Umbilical cord (tissue), 1 donor: ENCODE measurements at regions not wholly inside any gene's neighbourhood (a gene's known extent, or its start where the extent isn't known, plus 50 kb on each side); places are given as distances from the start of the nearest gene placed in this dataset.
A peak's percentile ranks its signal among the peaks of the same experiment; 100 is the strongest.
"Not testable (repeated sequence)": the region's sequence is repeated elsewhere in the genome, so short reads cannot be mapped to it uniquely, and the experiment has no call there.

Experiments
- DNase-seq: peaks from one replicate; pipeline ENCODE4 v3.0.0-alpha.2; 2015; ENCODE audit warnings: low spot score

GRCh38 chr12:20040184-20040583, 328.2 kb upstream of the PDE3A start:
- DNase-seq, result no peak

- DNase-seq, result peak; percentile 56
These were observed 327.5 kb upstream of the PDE3A start for GRCh38 chr12:20040831-20041230.

GRCh38 chr12:20044351-20044750, 324.0 kb upstream of the PDE3A start:
- peak; percentile 80 for DNase-seq

GRCh38 chr12:20044846-20045245, 323.5 kb upstream of the PDE3A start:
- DNase-seq, result peak; percentile 80

GRCh38 chr12:20047901-20048300, 320.4 kb upstream of the PDE3A start:
- no peak for DNase-seq

- no peak for DNase-seq
These were observed 318.1 kb upstream of the PDE3A start for GRCh38 chr12:20050221-20050620.

GRCh38 chr12:20053782-20054181, 314.6 kb upstream of the PDE3A start:
- no peak for DNase-seq

- DNase-seq, result no peak
These were observed 312.5 kb upstream of the PDE3A start for GRCh38 chr12:20055856-20056255.

- no peak for DNase-seq
These were observed 310.9 kb upstream of the PDE3A start for GRCh38 chr12:20057398-20057797.

- DNase-seq, result peak; percentile 86
These were observed 305.2 kb upstream of the PDE3A start for GRCh38 chr12:20063116-20063515.

- no peak for DNase-seq
These were observed 290.7 kb upstream of the PDE3A start for GRCh38 chr12:20077618-20078017.

GRCh38 chr12:20089077-20089476, 279.3 kb upstream of the PDE3A start:
- no peak for DNase-seq

- DNase-seq, result not testable (repeated sequence)
These were observed 275.0 kb upstream of the PDE3A start for GRCh38 chr12:20093190-20093810.

GRCh38 chr12:20096430-20096829, 271.9 kb upstream of the PDE3A start:
- DNase-seq, result no peak

- DNase-seq, result no peak
These were observed 270.7 kb upstream of the PDE3A start for GRCh38 chr12:20097626-20098025.

GRCh38 chr12:20099395-20100183, 268.7 kb upstream of the PDE3A start:
- DNase-seq, result no peak

- no peak for DNase-seq
These were observed 267.3 kb upstream of the PDE3A start for GRCh38 chr12:20101046-20101445.

- DNase-seq, result no peak
These were observed 262.4 kb upstream of the PDE3A start for GRCh38 chr12:20105943-20106342.

- DNase-seq, result peak; percentile 62
These were observed 258.7 kb upstream of the PDE3A start for GRCh38 chr12:20109676-20110075.

- DNase-seq, result not testable (repeated sequence)
These were observed 253.0 kb upstream of the PDE3A start for GRCh38 chr12:20115371-20115770.

GRCh38 chr12:20119596-20120402, 248.5 kb upstream of the PDE3A start:
- DNase-seq, result no peak

- no peak for DNase-seq
These were observed 248.0 kb upstream of the PDE3A start for GRCh38 chr12:20120403-20120725.

GRCh38 chr12:20122274-20122673, 246.1 kb upstream of the PDE3A start:
- DNase-seq, result no peak
